HG03354 (cell line): ENCODE measurements at regions not wholly inside any gene's neighbourhood (a gene's known extent, or its start where the extent isn't known, plus 50 kb on each side); places are given as distances from the start of the nearest gene placed in this dataset.

Experiments
- ATAC-seq: cut with Tn5 transposase; IDR thresholded peaks from one replicate; pipeline ENCODE4 v1.9.1; 2021; ENCODE audit warnings: mild to moderate bottlenecking; ENCODE audit not compliant: unreplicated experiment, poor library complexity, severe bottlenecking

DNA sequence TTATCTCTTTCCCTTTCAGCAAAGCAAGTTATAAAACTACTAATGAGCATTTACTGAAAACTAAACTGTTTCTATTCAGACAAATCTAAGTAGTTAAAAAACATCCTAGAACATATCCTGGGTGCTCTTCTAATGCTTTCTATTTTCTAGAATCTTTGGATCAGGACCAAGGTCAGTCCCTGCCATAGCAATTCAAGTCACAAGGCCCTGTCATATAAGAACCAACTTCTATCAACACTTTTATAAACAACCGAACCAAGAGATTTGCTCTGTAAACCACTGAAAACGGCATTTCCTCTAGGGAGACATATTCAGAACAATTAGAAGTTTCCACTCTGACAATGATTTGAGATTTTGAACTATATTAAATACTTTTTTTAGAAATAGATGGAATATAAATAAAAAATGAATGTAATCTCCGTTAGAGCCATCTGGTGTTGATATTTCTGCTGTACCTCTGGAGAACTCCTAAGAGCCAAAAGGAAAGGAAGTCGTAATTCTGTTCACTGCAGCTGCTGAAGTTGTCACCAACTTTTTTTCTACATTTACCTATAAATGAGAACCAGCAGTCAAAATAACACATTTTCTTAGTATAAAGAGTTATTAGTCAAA is 51.4 kb upstream of the LGSN start:
- ATAC-seq: no peak

DNA sequence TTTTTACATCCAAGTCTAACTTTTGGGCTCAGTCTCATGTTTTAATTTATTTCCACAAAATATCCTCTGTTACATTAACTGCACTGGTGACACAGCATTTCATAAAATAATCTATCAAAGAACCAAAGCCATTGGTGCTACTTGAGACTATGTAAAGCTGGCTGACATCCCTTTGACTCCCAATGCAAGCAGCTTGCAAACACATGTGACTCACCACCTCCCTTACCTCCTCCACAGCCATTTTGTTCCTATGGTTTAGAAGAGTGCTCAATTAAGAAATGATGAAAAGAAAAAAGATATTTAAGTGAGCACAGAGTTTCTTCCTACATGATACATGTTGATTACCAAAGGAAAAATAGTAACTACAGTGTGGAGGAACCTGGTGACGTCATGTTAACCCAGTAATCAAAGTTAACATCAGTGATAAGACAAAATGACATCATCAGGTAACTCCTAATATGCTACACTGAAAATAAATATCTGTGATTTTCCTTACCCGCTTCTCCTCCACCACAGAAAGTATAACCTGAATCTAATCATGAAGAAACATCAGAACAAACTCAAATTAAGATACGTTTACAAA is 53.3 kb upstream of the LGSN start:
- ATAC-seq: no peak

DNA sequence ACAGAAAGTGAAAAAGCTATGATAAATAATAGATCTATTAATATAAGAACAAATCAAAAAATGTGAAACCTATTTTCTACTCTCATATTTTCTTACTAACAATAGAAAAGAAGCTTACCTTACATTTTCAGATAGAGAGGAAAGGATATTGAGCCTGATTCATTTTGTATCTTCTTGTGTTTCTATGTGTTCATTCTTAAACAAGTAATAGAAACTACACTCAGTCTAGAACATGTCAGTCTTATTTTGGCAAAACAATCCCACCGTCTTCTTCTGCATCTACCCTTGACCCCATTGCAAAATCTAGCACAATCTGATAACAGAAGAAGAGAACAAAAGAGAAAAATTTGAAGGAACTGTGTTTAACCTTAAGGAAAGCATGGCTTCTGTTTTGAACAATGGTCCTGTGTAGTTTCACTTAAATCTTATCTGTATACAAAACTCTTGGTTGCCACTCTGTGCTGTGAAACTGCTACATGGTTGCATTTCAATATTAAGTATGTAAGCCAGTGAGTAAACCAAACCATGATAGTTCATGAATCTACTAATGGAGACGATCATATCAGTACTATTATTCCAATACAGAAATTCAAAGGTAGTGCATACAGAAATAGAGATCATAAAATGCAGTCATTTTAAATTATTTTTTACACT is 69.5 kb upstream of the LGSN start:
- ATAC-seq: no peak

DNA sequence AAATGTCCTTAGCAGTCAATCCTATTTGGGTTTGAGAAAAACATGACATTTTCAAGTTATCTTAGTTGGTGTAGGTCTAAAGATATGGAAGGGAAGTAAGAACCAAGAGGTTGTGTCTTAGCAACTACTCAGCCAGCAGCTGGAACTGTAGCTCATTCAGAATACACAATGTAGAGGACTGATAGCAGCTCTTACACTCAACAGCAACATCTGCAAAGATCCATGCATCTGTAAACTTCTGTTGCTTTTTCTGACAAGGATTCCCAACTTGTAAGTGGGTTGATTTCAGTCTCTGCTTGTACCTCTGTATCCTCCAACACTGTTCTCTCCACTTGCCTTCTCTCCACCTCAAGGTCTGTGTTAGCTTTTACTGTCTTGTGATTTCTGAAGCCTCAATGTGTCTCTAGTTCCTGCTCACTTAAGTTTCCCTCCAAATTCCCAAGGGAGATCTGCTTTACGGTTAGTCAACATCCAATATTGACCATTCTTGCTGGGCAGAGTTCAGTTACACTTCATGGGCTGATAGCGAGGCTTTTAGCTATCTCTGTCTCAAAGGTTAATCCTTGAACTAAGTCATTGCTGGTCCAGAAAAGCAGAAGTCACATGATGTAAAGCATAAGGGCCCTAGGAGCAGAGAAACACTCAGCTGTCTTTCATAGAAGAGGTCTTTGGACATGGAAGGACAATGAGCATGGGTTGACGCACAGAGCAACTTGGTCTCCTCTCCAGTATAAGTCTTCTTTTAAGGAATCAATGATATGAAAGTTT is 71.6 kb upstream of the LGSN start:
- ATAC-seq: no peak

DNA sequence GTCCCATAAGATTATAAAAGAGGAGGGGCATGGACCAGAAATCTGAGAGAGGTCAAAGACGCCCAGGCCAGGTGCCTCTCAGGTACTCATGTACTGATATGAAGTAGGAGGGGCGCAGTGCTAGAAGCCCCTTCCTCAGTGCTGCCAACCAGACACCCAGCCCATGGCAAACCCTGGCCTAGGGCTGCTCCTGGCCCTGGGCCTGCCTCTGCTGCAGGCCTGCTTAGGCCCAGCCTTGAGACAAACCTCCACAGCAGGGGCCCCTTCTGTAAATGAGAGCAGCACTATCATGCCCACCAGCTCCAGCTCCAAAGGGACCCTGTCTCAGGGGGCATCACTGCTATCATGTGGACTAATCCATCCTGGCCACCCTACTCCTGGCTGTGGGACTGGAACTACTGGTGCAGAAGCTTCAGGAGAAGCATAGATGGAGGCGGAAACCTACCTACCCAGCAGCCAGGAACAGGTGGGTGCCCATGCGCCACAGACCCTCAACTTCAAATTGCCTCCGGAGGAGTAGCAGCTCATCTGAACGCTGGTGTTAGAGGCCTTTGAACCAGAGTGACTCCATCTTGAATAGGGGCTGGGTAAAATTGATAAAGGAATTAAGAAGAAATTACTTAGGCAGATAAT is 72.4 kb upstream of the LGSN start:
- no peak for ATAC-seq

DNA sequence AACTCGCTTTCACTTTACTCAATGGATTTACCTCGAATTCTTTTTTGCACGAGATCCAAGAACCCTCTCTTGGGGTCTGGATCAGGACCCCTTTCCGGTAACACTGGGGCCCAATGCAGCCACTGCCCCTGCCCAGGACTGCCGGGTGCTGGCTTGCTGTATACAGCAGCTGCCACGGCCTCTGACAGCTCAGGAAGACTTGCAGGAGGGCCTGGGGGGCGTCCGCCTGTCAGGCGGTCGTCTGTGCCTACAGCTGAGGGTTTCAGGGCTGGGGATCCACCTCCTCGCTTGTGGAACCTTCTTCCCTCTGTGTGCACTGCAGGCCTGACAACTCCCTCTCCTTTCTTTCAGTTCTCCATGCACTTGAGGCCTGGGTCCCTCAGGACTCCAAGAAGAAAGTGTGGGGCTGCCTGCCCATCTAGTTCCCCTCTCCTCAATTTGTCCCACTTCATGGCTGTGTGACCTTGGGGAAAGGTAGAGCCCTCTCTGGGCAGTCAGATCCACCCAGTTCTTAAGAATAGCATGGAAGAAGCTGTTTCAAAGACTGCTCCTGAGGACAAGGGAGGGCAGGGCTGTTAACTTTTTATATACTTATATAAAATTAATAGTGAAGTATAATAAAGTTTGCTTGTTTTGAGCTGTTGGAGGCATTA is 75.0 kb upstream of the LGSN start:
- ATAC-seq: no peak

DNA sequence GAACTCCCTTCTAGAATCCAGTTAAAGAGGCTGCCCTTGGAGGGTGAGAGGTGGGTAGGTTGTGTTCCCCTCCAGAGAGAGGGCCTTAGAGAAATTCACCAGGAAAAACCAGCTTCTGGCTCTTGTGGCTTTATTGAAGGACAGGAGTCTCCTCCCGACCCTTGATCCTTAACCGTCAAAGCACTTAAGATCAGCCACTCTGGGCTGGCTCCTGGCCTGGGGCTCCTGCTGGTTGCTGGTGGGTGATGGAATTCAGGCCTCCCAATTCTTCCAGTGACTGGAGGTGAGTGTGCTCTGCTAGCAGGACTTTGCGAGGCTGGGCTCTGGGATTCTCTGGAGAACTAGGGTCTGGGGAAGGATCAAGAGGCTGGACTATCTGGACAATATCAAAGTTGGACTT is 75.6 kb upstream of the LGSN start:
- ATAC-seq: no peak

DNA sequence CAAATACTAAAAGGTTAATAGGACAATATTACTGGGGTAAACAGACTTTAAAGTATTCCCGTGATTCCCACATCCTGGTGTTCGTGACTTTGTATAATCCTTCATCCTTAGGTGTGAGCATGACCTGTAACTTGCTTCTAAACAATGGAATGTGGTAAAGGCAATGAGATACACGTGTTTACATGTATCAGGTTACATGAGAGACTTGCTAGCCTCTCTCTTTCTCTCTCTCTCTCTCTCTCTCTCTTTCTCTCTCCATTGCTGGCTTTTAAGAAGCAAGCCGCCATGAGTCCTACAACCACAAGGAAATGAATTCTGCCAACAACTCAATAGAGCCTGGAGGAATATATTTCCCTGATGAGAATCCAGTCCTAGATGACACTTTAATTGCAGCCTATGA is 83.9 kb upstream of the LGSN start:
- ATAC-seq: no peak

DNA sequence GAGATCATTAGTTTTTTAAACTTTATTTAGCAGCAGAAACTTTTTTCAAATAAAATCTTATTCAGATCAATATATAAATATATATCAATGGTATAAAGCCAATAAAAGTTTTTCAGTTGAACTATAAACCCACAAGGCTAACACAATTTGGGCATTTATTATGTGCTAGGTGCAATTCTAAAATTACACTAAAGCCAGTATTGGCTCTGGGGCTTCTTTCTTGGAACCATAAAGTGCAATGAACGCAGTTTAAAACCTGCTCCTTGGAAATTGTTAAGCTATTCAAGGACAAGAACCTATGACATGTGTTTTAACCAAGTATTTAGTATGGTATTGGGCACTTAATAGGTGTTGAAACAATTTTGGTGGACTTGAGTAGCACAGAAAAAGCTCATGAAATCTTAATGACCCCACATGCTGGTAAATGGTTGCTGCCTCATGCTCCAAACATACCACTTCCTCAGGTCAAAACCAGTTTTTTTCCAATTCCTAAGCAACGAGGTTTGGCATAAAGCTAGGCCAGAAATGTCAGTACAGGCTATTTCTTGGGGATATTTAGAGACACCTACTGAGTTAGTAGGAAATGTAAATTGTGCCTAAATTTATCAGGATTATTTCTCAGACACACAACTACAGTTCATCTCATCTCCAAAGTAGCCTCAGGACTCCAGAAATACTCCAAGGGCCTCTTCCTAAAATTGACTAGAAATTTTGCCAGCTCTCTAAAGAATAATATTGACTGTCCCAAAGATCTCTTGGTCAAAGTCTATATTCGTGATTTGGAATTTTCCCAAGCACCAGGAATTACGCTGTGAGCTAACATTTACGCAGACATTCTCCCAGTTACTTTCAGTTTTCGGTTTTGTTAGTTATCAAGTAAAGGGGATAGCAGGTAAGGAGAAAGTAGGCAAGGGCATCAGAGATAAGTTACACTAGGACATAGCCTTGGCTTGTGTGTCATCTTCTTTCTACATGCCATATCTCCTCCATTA is 90.9 kb upstream of the LGSN start:
- no peak for ATAC-seq

DNA sequence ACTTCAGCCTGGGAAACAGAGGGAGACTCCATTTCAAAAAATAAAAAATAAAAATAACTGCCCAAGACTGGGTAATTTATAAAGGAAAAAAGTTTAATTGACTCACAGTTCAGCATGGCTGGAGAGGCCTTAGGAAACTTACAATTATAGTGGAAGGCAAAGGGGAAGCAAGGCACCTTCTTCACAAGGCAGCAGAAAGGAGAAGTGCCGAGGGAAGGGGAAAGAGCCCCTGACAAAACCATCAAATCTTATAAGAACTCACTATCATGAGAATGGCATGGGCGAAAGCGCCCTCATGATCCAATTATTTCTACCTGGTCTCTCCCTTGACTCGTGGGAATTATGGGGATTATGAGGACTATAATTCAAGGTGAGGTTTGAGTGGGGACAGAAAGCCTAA is 95.5 kb upstream of the LGSN start:
- ATAC-seq: no peak

DNA sequence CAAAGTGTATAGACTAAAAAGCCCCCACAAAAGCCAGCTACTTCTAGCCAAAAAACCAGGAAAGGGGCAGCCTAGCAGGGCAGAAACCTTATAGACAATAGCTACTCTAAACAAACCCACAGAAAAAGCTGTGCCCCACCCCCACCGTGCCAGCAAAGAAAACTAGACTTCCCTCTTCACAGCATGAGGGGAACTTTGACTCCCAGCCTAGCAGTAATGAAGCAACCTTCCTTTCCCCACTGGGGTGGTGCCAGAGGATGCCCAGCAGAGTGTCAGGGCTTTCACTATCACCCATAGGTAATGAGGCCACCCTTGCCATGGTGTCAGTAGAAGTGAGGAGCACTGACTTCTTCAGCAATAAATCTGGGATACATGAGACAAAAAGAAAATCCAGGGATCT is 99.0 kb upstream of the LGSN start:
- no peak for ATAC-seq

DNA sequence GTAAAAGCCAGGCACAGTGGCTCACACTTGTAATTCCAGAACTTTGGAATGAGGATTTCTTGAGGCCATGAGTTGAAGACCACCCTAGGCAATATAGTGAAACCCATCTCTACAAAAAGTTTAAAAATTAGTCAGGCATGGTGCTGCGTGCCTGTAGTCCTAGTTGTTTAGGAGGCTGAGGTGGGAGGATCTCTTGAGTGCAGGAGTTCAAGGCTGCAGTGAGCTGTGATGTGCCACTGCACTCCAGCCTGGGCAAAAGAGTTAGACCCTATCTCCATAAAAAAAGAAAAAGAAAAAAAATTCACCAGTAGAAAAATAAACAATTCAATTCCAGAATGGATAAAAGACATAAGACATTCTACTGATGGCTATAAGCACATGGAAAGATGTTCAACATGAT is 104.9 kb upstream of the LGSN start:
- no peak for ATAC-seq

DNA sequence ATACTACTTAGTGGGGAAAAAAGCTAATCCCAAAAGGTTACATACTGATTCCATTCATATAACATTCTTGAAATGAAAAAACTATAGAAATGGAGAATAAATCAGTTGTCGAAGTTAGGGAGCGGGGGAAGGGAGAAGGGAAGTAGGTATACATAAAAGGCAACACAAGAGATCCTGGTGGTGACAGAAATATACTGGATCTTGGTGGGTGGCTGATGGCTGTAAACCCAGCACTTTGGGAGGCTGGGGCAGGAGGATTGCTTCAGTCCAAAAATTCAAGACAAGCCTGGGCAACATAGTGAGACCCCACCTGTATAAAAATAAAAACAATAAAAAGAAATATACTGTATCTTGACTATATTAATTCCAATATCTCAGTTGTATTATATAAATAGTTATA is 105.7 kb upstream of the LGSN start:
- ATAC-seq: no peak

DNA sequence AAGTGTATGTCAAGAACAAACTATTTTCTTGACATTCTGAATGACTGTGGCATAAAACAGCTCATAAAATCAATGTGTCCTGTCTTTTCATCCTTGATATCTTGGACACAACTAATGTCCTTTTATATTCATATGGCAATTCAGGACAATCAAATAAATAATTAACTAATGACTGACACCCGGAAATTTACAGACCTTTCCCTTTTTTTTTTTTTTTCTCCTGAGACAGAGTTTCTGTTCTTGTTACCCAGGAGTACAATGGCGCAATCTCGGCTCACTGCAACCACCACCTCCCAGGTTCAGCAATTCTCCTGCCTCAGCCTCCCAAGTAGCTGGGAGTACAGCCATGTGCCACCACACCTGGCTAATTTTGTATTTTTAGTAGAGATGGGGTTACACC is 107.1 kb upstream of the LGSN start:
- ATAC-seq: no peak

DNA sequence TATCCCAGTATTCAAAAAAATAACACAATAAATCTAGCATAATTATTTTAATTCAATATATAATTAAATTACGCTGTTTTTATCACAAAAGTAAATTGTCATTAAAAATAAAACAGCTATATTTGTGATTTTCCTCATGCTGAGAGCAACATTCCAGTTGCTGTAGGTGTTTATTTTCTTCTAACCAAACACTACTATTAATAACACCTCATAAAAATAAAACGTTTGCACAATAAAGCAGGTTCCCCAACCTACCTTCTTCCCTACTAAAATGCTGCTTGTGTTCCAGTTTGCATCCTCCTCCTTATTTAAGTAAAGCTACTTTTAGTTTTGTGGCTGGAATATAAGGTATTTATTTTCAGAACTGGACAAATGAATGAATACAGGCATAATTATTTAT is 108.2 kb upstream of the LGSN start:
- no peak for ATAC-seq

DNA sequence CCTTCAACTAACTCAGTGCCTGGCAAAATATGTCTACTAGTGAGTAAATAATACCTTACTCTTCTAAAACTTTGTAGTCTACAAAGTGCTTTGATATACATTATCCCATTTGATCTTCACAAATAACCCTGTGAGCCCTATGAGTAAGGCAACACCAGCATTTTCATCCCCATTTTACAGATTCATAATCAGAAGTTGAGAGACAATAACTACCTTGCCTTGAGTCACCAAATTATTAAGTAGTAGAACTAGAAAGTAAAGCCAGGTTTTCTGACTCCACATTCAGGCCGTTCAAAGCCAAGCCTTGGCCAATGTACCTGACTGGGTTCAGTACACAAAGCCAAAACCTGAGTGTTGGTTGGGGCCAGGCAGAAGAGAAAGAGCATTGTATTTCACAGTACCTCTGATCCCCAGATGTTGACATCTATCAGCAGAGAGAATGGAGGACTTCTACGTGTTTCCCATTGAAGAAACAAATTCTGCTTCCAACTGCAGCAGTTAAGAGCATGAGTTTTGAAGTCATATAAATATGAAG is 111.3 kb upstream of the LGSN start:
- no peak for ATAC-seq

DNA sequence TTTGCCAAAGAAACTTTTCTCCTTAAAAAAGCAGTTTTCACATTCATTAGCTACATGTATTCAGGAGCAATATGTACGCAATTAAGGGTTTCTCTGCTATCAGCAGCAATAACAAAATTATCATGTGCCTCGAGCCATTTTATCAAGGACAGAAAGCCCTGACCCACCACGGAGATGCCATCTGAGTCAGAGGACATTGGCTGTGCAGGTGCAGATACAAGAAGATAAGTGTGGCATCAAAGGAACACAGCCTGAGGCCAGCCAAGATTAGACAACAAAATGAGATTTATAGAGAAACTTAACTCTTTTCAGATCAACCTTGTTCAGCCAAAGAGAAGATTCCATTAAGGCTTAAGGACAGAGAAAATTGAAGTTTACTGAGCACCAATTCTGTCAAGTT is 115.2 kb upstream of the LGSN start:
- ATAC-seq: no peak

DNA sequence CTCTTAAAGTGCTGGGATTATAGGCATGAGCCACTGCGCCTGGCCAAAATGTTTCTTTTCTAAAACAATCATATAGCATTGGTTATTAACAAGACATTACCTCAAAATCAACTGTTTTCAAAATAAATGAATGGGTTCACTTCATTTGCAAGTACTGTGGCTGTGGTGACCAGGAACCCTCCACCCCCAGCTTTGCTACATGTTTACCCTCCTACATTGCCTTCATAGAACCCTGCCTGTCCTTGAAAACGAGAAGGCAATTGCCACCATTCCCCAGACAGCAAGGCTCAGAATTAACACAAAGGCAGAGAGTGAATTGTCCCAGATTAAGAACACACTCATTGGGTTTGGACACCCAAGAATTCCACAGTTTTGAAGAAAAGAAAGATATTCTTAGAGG is 116.6 kb upstream of the LGSN start:
- no peak for ATAC-seq

DNA sequence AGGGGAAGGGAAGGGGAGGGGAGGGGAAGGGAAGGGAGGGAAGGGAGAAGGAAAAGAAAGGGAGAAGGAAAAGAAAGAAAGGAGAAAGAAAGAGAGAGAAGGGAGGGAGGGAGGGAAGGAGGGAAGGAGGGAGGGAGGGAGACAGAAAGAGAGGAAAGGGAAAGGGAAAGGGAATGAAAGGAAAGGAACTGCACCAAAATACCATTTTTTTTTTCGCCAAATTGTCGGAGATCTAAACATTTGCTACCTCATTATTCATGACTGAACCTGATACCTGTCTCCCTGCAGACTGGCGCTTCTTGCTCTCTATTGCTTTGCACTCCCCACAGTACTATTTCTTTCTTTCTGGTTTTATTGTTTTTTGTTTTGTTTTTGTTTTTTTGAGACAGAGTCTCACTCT is 117.3 kb upstream of the LGSN start:
- ATAC-seq: no peak
